GM18520 (cell line): ENCODE measurements at regions not wholly inside any gene's neighbourhood (a gene's known extent, or its start where the extent isn't known, plus 50 kb on each side); places are given as distances from the start of the nearest gene placed in this dataset.
A peak's percentile ranks its signal among the peaks of the same experiment; 100 is the strongest.

Experiments used
- ATAC-seq: cut with Tn5 transposase; IDR thresholded peaks from one replicate; pipeline ENCODE4 v1.9.1; 2021; ENCODE audit not compliant: unreplicated experiment

DNA sequence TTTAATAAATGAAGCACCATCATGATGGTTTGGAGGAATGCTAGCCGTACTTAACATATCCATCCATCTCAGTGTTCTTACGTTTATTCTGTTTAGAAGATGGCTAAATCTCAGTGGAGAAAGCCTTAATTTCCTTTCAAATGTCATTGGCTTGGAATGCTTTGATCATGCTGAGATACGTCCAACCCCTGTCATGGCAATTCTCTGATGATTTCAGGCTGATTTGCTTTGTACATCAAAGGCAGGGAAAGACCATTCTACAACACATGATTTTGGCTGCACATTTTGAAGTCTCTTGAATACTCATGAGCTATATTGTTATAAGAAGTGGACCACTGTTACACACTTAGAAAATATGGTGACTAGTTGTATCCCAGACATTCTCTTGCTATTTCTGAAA is 1048.4 kb downstream of the MAT2B start:
- ATAC-seq, result no peak

GRCh38 chr5:164555809-164556208 is 1050.4 kb downstream of the MAT2B start:
- ATAC-seq, result no peak

DNA sequence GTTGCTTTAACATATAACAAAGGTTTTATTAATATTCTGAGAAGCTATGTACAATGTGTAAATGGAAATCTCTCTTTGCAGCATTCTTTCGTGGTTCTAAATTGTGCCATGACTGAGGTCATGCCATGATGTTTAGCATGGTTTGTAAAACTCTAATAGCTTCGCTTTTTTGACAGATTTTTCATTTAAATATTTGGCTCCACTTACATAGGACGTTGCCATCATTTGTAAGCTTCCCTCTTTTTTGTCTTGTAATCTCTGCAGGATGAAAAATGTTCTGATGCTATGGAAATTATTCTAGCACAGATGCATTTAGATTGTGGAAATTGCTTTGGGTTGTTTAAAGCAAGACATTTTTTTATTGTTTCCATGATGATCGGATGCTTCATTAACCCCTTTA is 1054.8 kb downstream of the MAT2B start:
- ATAC-seq, result no peak

DNA sequence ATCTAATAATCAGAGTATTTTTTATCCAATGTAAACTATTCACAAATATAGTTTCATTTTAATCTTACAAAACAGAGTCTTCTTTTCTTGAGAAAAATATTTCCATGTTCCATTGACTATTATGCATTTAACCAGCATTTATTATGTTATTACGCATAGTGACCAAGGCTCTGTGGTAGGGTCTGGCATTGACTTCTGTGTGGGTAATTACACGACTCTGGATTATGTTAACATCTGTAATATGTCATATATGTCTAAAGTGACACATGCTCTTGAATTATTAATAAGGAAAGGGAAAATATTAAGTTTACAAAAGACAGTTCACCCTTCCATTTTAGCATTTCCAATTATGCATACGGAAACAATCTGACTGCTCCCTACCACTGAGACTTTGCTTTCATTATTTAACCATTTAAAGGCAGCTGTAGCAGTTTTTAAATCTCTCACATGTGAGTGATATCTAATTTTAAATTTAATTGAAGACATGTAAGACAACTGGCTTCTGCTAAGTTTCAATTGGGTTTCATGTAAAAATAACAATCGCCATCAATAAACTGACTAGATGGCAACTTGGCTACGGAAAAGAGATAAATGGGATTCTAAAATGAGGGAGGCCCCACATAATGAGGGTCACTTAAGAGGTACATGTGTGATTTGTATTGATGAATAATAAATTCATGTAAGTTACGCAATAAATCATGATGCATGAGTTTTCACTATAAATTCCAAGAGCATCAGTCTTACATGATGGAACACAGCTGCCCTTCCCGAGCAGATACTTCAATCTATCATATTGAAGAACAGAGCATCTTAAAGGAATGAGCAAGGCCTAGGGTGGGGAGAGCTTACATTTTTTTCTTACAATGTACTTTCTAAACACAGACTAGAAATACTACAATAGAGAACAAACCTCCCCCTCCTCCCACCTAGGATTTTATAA is 1056.8 kb downstream of the MAT2B start:
- no peak for ATAC-seq

GRCh38 chr5:164563370-164563769 is 1058.0 kb downstream of the MAT2B start:
- no peak for ATAC-seq

DNA sequence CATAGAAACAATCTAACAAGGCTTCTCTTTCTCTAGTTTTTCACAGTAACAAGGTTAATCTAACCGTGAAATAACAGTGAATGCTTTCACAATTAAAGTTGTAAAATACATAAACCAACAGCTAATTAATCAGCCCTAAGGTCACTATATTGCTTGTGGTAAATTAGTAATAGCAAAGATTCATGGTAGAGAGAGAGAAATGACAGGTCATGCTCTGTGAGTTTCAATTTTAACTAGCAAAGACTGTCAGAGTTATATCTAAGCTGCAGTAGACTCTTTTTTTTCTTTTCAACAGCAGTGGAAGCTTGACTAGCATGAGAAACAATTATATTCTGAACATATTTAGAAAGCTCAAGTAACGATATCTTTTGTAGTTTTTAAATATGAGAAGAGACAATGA is 1068.0 kb downstream of the MAT2B start:
- ATAC-seq, result peak; percentile 59

DNA sequence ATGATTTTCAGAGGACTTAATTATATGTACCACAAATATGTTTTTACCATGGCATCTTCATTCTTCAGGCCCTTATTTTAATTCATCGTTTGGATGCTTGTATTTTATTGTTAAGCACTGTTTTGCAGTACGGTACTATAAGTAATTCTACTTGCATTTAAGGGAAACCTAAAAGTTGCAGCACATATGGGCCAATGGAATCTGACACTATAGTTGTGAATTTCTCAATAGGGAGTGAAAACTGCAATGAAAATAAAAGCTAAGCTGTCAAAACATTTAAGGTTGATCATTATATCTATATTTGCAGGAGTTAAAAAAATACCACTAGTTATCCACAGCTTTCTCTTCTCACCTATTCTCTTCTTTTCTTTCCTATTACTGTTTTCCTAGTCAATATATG is 1071.8 kb downstream of the MAT2B start:
- no peak for ATAC-seq

DNA sequence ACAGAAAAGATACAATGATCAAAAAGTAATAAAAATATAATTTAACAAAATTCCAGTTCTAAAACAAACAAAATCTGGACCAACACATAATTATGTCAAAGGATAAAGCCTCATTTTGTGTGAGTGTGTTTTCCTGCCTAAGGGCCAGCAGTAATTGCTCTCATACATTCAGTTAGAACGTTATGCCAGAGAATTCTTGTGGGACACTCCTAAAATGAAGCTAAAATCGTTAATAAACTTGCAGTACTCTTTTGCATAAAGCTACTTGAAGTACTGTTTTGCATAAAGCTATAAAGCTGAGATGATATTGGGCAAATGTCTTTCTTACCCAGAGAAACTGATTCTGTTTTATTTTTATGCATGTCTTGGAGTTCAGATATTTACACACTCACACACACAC is 1072.3 kb downstream of the MAT2B start:
- no peak for ATAC-seq

- ATAC-seq, result no peak
Observed at GRCh38 chr5:164578401-164578800, 1073.0 kb downstream of the MAT2B start.

GRCh38 chr5:164578911-164579310 is 1073.5 kb downstream of the MAT2B start:
- no peak for ATAC-seq

DNA sequence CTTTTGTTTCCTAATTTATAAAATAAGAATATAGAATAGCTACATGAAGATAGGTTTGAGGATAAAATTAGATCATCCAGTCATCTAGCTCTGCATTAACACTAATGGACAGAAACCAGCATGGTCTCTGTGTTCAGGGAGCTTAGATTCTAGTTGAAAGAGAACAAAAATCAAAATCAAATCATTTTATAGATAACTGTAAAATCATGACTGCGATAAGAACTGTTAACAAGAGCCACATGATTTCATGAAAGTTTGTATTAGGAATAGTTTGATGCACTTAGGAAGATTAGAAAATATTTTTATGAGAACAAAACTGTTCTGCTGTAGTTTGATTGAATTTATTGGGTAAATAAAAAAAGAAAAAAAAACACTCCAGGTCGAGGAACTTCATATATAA is 1074.7 kb downstream of the MAT2B start:
- ATAC-seq, result no peak

GRCh38 chr5:164581889-164582288 is 1076.5 kb downstream of the MAT2B start:
- no peak for ATAC-seq

DNA sequence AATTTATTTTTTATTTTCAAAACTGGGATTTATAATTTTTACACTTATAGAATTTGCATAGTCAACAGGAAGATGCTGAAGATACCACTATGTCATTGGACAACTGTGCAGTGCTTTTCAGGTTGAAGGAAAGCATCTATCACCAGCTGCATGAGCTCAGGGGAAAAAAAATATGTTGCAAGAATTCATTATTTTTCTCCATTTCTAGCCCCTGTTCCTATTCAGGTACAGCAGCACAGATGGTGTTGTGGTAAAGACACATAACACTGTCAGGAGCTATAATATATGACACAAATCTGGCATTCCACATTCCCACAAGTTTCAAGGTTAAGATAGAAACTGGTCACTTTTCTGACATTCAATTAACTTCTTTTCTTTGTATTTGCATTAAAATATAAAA is 1088.6 kb downstream of the MAT2B start:
- ATAC-seq, result no peak

- no peak for ATAC-seq
Observed at GRCh38 chr5:164597293-164597900, 1092.0 kb downstream of the MAT2B start.

- no peak for ATAC-seq
Observed at GRCh38 chr5:164600274-164600673, 1094.9 kb downstream of the MAT2B start.

DNA sequence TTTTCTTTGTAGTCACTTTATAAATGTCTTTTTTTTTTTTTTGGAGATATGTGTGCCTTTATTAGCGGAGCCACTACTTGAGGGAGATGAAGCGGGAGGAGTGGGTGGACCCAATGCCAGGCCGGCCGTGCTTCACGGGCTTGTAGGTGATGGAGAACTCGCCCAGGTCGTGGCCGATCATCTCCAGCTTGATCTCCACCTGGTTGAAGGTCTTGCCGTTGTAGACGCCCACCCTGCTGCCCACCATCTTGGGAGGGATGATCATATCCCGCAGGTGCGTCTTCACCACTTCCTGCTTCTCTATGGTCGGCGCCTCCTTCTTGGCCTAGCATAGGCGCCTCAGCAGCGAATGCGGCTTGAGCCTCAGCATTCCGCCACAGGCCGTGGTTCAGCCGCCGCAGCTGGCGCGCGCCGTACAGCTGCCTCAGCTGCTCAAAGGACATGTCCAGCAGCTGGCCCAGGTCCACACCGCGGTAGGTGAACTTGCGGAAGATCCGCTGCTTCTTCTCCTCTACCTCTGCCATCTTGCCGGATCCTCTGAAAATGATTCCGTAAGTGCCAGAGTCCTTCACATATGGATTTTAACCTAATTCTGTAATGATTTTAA is 1095.6 kb downstream of the MAT2B start:
- ATAC-seq, result no peak

- no peak for ATAC-seq
Observed at GRCh38 chr5:164608507-164608906, 1103.1 kb downstream of the MAT2B start.

DNA sequence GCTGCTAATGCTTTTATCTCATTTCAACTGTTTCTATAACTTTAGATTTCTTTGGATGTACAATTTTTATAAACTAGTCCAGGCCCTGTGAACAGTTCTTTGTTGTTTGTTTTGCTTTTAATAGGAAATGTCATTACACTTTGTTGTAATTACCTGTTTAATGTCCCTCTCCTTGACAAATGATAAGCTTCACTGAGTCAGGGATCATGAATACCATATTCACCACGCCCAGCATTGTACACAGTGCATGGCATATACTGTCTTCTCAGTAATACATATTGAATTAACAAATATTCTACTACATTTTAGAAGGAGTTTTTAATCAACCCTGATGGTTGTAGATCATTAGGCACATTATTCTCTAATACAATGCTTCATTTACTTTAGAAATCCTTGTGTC is 1105.0 kb downstream of the MAT2B start:
- ATAC-seq, result no peak

GRCh38 chr5:164614707-164615106 is 1109.3 kb downstream of the MAT2B start:
- no peak for ATAC-seq

GRCh38 chr5:164617290-164617689 is 1111.9 kb downstream of the MAT2B start:
- ATAC-seq, result no peak

GRCh38 chr5:164627021-164627420 is 1121.6 kb downstream of the MAT2B start:
- ATAC-seq, result no peak

GRCh38 chr5:164636456-164636855 is 1131.0 kb downstream of the MAT2B start:
- ATAC-seq, result no peak
